SIG-M5 treated with dmso at 0.1 percent for 504 hours (cell line): ENCODE measurements at regions not wholly inside any gene's neighbourhood (a gene's known extent, or its start where the extent isn't known, plus 50 kb on each side); places are given as distances from the start of the nearest gene placed in this dataset.

Experiments
- DNase-seq: peaks from one replicate; lab custom pipeline; 2025; ENCODE audit not compliant: unreplicated experiment; lab: John Stamatoyannopoulos, UW

DNA sequence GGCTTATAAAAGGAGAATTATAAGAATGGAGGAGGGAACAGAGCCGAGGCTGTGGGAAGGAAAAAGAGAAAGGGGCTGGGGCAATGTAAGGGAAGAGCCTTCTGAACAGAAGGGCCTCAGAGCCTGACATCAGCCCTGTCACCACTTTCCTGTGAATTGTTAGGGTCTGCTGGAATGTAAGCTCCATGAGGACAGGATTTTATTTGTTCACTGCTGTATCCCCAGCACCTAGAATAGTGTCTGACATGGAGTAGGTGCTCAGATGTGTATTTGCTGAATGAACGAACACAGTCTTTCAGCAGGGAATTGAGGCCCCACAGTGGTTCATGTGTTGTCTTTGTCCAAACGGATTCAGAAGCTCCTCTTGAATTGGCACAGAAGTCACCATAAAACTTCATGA lies 251.5 kb downstream of the OPA1 start:
- no peak for DNase-seq

DNA sequence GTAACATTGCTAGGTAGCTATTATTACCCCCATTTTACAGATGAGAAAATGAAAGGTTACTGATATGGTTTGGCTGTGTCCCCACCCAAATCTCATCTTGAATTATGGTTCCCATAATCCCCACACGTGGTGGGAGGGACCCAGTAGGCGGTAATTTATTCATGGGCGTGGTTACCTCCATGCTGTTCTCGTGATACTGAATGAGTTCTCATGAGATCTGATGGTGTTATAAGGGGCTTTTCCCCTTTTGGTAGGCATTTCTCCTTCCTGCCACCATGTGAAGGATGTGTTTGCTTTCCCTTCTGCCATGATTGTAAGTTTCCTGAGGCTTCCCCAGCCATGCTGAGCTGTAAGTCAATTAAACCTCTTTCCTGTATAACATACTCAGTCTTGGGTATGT lies 252.1 kb downstream of the OPA1 start:
- no peak for DNase-seq

DNA sequence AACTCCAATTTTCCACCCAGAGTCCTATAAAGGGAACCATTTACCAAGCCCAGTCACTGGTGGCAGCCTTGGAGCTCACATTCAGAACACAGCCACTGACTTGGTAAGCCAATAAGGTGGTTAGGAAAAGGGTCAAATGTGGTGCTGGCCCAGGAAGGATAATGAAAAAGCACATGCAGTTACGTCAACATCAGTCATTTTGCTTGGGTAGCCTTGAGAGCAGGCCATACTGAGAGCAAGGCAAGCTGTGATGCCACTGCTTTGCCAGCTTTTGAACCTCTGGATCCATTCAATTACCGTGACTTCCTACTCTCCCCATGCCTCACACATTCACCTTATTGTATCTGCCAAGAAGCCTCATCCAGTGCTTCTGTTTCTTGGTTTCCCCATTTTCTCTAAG lies 253.6 kb downstream of the OPA1 start:
- no peak for DNase-seq

DNA sequence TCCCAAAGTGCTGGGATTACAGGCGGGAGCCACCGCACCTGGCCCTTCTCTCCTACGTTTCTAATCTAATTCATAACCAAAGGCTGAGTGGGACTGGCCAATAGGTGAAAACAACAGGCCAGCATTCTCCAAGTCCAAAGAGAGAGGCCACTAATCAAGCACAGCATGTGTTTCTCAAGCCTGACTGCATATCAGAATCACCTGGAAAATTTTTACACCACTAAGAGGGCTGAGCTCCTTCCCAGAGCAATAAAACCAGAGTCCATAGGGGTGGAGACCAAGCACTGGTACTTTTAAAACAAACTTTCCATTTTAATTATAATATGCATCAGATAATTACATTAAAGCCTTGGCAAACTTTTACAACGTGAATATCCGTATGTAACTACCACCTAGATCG lies 254.4 kb downstream of the OPA1 start:
- DNase-seq: no peak

DNA sequence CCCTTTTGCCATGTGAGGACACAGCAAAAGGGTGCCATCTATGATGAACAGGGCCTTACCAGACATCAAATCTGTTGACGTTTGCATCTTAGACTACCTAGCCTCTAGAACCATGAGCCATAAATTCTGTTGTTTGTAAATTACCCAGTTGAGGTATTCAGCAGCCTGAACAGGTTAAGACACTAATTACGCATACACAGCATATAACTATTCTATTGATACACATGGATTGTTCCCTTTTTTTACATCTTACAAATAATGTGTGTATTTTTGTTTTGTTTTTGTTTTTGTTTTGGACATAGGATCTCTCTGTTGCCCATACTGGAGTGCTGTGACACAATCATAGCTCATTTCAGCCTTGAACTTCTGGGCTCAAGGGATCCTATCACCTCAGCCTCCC lies 255.5 kb downstream of the OPA1 start:
- no peak for DNase-seq

DNA sequence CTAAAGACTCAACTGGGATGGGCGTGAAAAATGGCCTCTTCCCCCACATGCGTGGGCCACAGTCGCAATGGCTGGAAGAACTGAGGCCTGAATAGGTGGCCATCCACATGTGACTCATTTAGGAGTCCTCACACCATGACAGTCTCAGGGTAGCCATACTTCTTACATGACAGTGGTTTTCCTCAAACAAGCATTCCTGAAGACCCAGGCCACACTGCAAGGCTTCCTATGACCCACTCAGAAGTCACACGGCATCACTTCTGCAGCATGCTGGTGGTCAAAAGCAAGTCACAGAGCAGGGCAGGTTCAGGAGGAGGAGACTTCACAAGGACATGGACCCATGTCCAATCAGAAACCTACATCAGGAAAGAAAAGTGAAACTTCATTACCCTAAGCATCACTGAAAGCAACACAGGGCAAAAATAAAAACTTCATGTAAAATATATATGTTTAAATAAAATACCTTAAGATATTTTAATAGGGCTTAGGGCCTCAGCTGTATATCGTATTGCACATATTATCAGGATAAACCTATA lies 257.1 kb downstream of the OPA1 start:
- DNase-seq: no peak

DNA sequence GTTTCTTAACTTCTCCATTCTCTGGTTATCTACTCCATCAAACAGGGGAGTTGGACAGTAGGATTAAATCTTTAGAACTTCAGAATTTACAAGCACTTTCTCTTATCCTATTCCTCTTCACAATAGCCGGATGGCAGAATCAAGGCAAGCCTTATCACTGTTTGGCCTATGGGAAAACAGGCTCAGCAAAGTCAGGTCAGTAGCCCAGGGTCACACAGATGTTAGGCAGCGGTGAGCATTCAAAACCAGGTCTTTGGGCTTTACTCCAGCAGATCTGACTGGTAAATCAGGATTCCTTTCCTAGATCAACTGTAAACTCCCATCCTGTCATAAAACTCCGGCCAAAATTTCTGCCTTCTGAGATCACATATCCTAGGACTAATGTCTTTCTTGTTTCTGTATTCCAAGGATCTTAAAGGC lies 258.4 kb downstream of the OPA1 start:
- no peak for DNase-seq

DNA sequence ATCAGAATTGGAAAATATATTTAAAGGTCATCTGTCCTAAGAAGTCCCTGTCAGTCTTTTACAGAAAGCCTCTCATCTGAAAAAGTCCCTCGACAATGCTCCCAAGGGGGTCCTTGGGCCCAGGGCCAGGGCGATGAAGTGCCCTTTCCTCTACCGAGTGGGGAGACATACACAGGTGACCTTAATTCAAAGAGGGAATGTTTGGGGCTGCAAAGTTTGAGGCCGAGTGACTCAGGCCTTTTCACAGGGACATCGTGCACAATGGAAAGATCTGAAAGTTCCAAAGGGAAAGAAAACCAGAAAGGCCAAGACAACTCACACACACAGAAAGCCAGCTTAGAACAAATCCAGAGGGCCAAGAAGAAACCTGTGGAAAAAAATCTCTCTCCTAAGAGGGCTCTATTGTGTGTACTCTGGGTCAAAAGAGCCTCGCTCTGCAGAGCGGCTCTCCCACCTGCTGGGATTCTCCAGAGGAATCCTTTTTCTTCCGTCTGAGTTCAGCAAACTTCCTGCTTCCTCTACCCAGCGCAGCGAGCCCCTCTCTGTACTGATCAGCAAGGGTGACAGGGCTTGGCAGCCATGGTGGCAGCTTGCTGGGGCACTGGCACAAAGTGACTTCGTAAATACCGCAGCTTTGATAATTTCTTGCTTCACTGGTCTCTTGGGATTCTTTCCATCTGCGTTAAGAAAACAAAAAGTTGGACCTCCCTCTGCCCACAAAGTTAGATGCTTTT lies 259.1 kb downstream of the OPA1 start:
- DNase-seq: no peak

DNA sequence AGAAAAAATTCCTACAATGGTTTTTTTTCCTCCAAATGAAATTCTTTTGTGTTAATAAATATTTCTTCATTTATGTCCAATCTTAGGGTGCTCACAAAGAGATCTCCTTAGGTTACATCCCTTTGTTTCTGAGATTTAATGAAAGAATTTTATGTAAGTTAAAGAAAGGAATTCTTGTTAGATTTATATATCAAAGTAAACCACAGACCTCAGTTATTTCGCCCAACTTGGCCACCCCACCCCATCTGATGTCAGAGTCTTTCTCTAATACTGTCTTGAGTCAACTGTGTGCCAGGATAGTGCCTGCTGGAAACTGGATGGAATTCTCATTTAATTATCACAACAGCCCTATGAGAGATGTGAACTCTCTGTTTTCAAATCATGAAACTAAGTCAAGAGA lies 259.9 kb downstream of the OPA1 start:
- no peak for DNase-seq

DNA sequence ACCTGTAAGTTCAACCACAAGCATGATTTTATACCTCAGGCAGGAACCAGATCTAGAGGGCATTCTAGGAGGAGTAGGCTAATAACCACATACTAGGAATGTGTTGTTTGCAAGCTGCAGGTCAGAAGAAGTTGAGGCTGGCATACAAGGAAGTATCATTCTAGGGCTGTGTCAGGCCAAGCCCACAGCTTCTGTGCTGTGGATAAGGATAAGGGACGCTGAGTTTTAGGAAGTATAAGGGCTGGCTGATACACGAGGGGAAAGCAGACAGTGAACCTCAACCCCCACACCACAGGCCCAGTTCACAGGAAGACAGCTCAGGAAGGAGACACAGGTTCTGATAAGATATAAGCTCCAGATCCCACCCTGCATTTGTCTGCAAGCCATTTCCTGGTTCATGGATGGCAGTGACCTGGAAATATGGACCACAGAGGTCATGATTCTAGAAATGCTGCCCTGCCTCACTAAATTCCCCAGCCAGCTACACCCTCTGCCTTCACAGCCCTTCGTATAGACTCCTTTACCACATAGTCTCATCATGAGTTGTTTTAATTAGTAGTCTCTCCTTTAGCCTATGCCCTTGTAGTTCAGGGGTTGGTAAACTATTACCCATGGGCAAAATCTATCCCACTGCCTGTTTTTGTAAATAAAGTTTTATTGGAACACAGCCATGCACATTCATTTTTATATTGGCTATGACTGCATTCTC lies 260.7 kb downstream of the OPA1 start:
- DNase-seq: peak; percentile 54

DNA sequence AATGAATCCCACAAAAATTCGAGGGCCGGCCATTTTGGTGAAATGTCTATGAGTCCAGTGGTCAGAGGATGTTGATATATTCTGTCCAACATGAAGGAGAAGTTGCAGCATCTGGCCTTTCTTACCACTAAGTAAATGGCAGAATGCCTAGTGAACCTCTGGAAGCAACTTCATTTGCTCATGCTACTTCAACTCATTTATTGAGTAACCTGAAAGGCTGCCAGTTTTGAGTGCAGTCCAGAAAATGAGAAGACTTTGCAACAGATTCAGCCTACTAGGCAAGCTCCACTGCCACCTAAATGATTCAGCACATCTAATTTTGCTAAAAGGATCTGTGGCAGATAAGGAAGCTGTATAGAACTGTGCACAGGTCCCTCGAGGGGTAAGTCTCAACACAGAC lies 265.0 kb downstream of the OPA1 start:
- DNase-seq: no peak

DNA sequence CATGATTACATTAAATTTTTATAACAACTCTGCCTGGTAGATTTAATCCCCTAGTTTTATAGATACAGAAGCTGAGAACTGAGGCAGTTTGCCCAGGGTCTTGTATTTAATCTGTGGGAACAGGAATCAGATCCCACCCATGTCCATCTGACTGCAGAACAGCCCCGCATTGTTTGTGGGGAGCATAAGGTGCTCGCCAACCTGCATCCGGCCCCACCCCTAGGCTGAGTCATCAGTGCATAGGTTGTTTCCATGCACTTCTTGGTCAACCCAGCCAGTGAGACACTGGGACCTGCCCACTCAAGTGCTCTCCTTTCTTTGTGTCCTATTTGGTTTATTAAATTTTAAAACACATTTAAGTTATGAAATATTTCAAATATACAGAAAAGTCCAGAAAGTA lies 266.2 kb downstream of the OPA1 start:
- no peak for DNase-seq

DNA sequence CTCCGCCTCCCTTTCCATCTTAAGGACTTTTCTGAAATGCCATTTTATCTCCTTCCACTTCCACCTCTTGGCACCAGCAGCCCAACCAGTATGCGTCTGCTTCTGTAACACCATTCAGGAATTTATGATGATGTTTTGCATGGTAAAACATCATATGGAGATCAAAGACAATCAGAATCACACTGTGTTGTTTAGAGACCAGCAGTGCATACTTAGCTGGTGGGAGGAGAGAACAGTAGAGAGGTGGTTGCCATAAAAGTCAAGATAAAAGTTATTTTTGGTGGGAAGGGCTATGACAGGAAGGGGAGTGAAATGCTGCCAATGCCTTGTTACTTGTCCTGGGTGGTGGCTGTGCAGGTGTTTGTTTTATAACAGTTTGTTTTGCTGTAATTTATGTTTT lies 268.0 kb downstream of the OPA1 start:
- DNase-seq: no peak

DNA sequence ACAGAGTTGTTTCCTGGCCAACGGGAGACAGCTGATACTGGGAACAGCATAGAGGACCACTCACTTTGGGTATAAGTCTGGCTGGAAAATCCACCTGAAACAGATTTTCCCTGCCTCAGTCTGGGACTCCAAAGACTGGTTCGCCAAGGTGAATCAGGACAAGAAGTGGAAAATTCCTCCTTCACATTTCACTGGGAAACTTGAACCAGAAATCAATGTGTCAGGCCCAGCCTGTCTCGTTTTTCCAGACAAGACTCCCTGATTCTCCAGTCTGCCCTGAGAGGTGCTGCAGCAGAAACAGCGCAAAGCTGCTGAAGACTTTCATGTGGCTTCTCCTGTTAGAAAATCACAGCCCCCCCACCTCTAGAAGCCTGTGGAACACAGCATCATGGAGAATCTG lies 269.8 kb downstream of the OPA1 start:
- DNase-seq: no peak

DNA sequence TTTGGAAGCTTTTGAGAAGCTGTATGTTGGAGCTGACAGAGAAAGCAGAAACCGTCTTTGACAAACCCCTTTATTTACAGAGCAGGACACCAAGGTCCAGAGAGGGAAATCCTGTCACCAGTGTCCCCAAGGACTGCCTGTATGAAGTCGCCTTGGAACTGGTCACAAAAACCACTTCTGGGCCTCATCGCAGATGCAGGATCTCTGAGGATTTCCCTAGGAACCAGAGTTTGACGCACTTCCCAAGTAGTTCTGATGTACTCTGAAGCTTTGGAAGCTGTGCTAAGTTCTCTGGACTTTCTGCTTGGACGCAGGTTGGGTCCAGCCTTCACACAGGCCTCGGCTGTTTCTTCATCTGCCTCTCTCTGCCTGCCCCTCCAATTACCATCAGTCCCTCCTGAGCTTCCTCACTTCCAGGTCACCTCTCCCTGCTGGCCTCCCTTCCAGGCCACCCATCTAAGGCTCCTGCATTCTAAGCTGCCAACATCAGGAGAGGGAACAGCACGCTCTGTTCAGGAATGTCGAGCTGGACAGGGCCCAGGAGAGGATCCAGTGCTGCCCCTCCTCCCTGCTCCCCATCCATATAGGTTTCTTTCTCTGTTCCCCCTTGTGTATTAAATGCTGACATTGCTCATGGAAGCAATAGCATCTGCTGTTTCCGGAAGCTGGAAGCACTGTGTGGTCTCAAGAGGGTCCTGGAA lies 270.8 kb downstream of the OPA1 start:
- no peak for DNase-seq

DNA sequence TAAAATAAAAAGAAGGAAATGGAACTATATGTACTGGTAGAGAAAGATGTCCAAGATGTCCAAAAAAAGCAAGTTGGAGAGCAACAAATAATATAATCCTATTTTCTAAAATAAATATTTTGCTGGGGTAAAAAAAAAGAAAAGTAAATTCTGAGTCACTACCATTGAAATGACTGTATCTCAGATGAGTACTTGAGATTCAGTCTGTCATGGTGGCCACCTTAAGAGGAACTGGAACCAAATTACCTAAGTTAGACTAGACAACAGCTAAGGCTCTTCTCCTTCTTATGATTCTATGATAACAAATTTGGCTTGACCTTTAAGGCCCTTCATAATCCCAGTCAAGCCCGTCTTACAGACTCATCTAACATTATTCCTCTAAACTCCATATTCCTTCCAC lies 270.6 kb upstream of the HES1 start:
- DNase-seq: no peak

DNA sequence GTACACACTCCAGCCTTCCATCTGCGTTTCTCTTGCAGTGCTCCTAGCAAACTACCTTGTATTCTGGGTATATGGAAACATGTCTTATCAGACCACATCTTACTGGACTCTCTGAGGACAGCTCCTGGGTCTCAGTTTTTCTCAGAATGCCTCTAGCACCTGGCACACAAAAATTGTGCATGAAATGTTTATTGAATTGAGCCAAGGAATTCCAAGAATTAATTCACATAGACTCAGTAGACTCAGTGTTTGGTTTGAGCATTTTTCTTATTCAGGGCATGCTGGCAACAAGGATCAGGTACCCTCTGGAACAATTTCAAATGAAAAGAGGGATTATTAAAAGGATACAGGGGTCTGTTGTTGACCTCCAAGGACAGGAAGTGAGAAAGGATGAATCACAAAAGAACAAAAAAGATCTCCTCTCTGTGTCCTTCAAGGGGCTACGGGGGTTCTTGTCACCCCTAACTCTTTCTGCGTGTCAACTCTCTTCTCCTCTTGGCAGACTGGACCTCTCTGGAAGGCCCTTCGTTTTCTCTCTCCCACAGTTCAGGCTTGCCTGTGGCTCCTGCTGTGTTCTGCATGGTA lies 270.0 kb upstream of the HES1 start:
- DNase-seq: no peak

DNA sequence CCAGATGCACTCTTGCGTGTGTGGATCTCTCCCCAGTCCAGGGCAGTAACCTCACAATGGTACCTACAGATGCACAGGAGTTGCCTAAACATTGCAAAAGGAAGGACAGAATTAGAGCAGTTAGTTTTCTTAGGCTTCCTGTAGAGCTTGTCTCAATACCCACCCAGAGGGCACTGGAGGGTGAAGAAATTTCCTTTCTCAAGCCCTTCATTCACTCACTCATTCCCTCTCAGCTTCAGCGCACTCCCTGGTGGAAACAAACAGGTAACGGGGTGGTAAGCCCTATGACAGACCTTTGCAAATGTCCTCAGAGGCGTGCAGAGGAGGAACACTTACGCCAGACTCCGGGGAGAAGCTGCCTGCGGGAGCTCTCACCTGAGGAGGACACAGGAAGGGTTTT lies 267.4 kb upstream of the HES1 start:
- no peak for DNase-seq

DNA sequence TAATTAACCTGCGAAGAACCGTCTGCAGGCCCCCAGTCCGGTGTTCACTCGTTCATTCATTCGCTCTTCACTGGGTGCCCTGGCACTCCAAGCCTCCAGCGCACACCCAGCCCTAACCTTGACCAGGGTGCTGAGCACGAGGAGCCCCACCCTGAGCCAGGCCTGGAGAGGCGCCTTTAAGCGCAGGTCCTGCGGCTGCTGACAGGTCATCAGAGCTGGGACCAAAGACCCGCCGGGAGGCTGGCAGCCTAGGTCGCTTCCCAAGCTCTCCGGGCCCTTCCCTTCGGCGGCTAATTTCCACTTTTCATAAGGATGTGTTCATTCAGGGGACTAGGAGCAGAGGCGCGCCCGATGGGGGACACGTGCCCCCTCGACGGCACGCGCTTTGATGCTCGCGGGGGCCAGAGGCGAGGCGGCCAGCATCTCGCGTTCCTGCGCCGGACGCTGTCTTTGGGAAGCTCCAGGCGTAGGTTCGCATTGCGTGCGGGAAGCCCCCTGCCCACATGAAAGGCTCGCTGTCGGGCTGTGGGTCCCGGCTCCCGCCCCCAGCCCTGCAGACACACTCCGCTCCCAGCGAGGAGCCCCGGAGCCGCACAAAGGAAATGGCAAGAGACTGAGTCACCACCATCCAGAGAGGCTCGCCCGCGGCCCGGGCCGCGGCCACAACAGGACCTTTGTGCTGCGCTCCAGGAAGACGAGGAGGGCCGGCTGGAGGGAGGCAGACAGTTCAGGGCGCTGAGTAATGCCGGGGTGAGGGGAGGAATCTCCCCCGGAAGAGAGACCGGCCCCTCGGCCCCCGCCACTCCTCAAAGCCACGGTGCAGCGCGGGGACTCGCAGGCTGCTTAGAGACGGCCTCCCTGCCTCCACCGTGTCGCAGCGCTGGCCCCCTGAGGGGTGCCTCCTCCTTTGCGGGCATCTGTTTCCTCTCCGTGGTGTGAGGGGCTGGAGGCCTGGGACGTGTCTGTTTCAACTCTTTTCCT lies 266.4 kb upstream of the HES1 start:
- no peak for DNase-seq

DNA sequence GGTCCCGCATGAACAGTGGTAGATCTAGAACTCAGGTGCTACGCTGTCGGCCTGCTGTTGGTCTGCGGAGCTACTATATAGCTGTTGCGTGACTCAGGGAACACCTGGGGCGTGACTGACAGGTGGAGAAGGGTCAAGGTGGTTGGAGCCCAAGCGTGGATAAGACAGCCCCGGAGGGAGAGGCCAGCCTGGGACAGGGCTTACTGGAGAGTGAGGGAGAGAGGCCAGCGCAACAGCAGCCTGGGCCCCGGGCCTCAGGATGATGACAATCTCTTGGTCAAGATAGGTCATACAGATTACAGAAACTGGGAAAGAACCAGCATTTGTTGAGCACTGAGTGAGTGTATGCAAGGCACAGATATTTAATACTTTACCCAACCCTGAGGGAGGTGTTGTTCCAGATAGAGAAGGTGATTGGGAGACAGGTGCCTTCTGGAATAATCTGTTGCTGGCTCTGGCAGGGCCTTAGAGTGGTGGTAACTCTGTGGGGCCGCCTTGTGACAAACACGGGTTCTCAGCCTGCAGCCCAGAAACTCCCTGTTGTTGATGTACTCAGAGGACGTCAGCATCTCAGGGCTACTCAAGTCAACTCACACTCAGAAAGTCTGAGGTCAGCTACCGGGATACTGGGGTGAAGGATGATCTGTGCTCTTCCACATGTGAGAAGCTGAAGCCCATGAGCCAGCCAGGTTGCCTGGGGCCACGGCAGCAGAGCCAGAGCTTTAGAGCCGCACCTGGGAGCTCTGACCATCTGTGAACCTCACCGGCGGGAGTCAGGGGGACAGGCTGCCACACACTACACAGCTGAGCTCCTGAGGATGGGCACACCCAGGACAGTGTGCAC lies 265.4 kb upstream of the HES1 start:
- no peak for DNase-seq
